HepG2 (cell line): ENCODE measurements at regions not wholly inside any gene's neighbourhood (a gene's known extent, or its start where the extent isn't known, plus 50 kb on each side); places are given as distances from the start of the nearest gene placed in this dataset.

ENCODE experiments used
- ATAC-seq: fragments of 200-7000 bp; cut with Tn5 transposase; 3 replicates; pipeline ENCODE4 v1.9.1; 2020; ENCODE audit warnings: mild to moderate bottlenecking, moderate library complexity
- BruUV-seq: library from RNA; stranded (reverse); fragments of 400-500 nt; replicated peaks from 2 replicates; lab custom pipeline; 2021; lab: Mats Ljungman, UMichigan
- CTCF ChIA-PET: fragments of 300-600 bp; formaldehyde crosslinking; extraction: SDS; loops from one replicate; lab custom pipeline; 2021; ENCODE audit warnings: low total read pairs, inconsistent platforms, low intra/inter-chr PET ratio; lab: Yijun Ruan, JAX
- POLR2A ChIA-PET: fragments of 350-600 bp; sonication (Branson Sonifier 250); formaldehyde crosslinking; loops from one replicate; lab custom pipeline; 2020; ENCODE audit warnings: antibody characterized with exemption, inconsistent platforms; lab: Yijun Ruan, JAX
- DNase-seq: peaks from one replicate; pipeline ENCODE4 v3.0.0-alpha.2; 2015; ENCODE audit warnings: low spot score
- FAIRE-seq: peaks from 3 replicates; lab custom pipeline; 2011; peaks lifted over from hg19 to GRCh38; lab: Jason Lieb, UNC
- H2AFZ ChIP-seq: one replicate; pipeline ENCODE4 v1.6.1; 2011; ENCODE audit warnings: low read length, inconsistent platforms
- H3K27ac ChIP-seq: fragments of 300-600 bp; 3 replicates; pipeline ENCODE4 v1.8.0; 2011; ENCODE audit warnings: mixed run types, mild to moderate bottlenecking, mixed read lengths, low read length, inconsistent platforms; ENCODE audit not compliant: insufficient read depth; ENCODE audit errors: extremely low read length
- H3K27me3 ChIP-seq, 2 experiments: fragments of 200-600 bp in 1 of 2; 2 replicates in 1 of 2; 3 replicates in 1 of 2; pipeline versions ENCODE4 v1.6.0 to v1.8.0; 2011; ENCODE audit warnings: low read length in 2 of 2, mild to moderate bottlenecking in 2 of 2, moderate library complexity in 2 of 2, inconsistent platforms in 1 of 2; ENCODE audit not compliant: insufficient read depth in 2 of 2, control insufficient read depth in 1 of 2
- H3K36me3 ChIP-seq, 2 experiments: fragments of 200-600 bp in 1 of 2; replicated peaks in 1 of 2; 2 replicates in 1 of 2; 3 replicates in 1 of 2; pipeline versions ENCODE4 v1.5.1 to v1.8.0; 2011; ENCODE audit warnings: low read length in 2 of 2, inconsistent platforms in 1 of 2; ENCODE audit not compliant: insufficient read depth in 2 of 2, control insufficient read depth in 1 of 2
- H3K4me1 ChIP-seq: 2 replicates; pipeline ENCODE4 v1.5.1; 2012; ENCODE audit warnings: low read length, inconsistent platforms; ENCODE audit not compliant: insufficient read depth
- H3K4me2 ChIP-seq: 2 replicates; pipeline ENCODE4 v1.6.0; 2011; ENCODE audit warnings: low read depth, low read length, inconsistent platforms
- H3K4me3 ChIP-seq, 3 experiments: fragments of 200-600 bp in 1 of 3; sonication (generic), shearing (Covaris generic) in 1 of 3; replicated peaks in 1 of 3; 2 replicates each; pipeline ENCODE4 v1.5.1; 2011 to 2016; ENCODE audit warnings: low read length in 3 of 3, inconsistent platforms in 2 of 3, low read depth in 2 of 3, mild to moderate bottlenecking in 2 of 3, control low read depth in 1 of 3, mixed read lengths in 1 of 3; ENCODE audit not compliant: insufficient read depth in 1 of 3
- H3K79me2 ChIP-seq: one replicate; pipeline ENCODE4 v1.6.1; 2011; ENCODE audit warnings: low read length, inconsistent platforms; ENCODE audit not compliant: insufficient read depth
- H3K9ac ChIP-seq: 2 replicates; pipeline ENCODE4 v1.6.0; 2011; ENCODE audit warnings: mild to moderate bottlenecking, low read depth, low read length, inconsistent platforms; ENCODE audit not compliant: insufficient read depth
- H3K9me3 ChIP-seq: 2 replicates; pipeline ENCODE4 v1.5.1; 2012; ENCODE audit warnings: mild to moderate bottlenecking, low read length
- H4K20me1 ChIP-seq: 2 replicates; pipeline ENCODE4 v1.6.0; 2011; ENCODE audit warnings: inconsistent platforms, mild to moderate bottlenecking, low read length, moderate library complexity; ENCODE audit not compliant: insufficient read depth
- GTF2F1 ChIP-seq: fragments of 150-350 bp; IDR thresholded peaks from 2 replicates; pipeline ENCODE4 v1.6.1; 2014; ENCODE audit warnings: low read length
- HOXA3 ChIP-seq: sonication (generic); formaldehyde crosslinking; IDR thresholded peaks from 2 replicates; pipeline ENCODE4 v1.5.0; 2020; ENCODE audit warnings: missing genetic modification reagents
- MAFK ChIP-seq, 2 experiments: IDR thresholded peaks in 1 of 2; conservative IDR thresholded peaks in 1 of 2; 2 replicates each; pipeline ENCODE4 v1.6.1; 2011; ENCODE audit warnings: improper control_type of control experiment in 2 of 2, low read length in 2 of 2
- NR2F1 ChIP-seq, 2 experiments: fragments of 450-650 bp in 1 of 2; formaldehyde crosslinking in 1 of 2; IDR thresholded peaks; 2 replicates each; pipeline versions ENCODE4 v1.5.0 to v1.6.1; 2016 to 2020; ENCODE audit warnings: mild to moderate bottlenecking in 1 of 2, missing compliant biosample characterization in 1 of 2, missing genetic modification reagents in 1 of 2, moderate library complexity in 1 of 2
- POLR2G ChIP-seq: fragments of 200-400 bp; formaldehyde crosslinking; IDR thresholded peaks from 2 replicates; pipeline ENCODE4 v1.6.1; 2018; ENCODE audit warnings: mild to moderate bottlenecking, low read depth, low read length, moderate library complexity
- RBFOX2 ChIP-seq: fragments of 200-400 bp; formaldehyde crosslinking; IDR thresholded peaks from 2 replicates; pipeline ENCODE4 v1.6.1; 2017; ENCODE audit warnings: low read depth, mild to moderate bottlenecking, low read length
- SATB2 ChIP-seq: sonication (generic); formaldehyde crosslinking; IDR thresholded peaks from 2 replicates; pipeline ENCODE4 v1.5.0; 2020; ENCODE audit warnings: missing genetic modification reagents
- SOX5 ChIP-seq: IDR thresholded peaks from 2 replicates; pipeline ENCODE4 v1.6.1; 2016; ENCODE audit warnings: borderline replicate concordance
- ZFP62 ChIP-seq: sonication (generic); formaldehyde crosslinking; IDR thresholded peaks from 2 replicates; pipeline ENCODE4 v1.4.0; 2020; ENCODE audit warnings: missing genetic modification reagents
- ZKSCAN5 ChIP-seq: sonication (generic); formaldehyde crosslinking; IDR thresholded peaks from 2 replicates; pipeline ENCODE4 v1.5.1; 2020; ENCODE audit warnings: mild to moderate bottlenecking, missing genetic modification reagents
- ZNF430 ChIP-seq: sonication (generic); formaldehyde crosslinking; IDR thresholded peaks from 2 replicates; pipeline ENCODE4 v1.9.0; 2021; ENCODE audit warnings: mild to moderate bottlenecking, missing genetic modification reagents
- ZNF841 ChIP-seq: sonication (generic); formaldehyde crosslinking; IDR thresholded peaks from 2 replicates; pipeline ENCODE4 v1.8.1; 2023; ENCODE audit warnings: missing genetic modification reagents, borderline replicate concordance
- ZSCAN21 ChIP-seq: sonication (generic); formaldehyde crosslinking; IDR thresholded peaks from 2 replicates; pipeline ENCODE4 v1.8.0; 2022; ENCODE audit warnings: mild to moderate bottlenecking, missing genetic modification reagents, moderate library complexity, borderline replicate concordance
- WGBS: methylation state at CpG from one replicate; pipeline ENCODE4 v1.1.6; 2017; ENCODE audit warnings: low lambda C conversion rate; 5-methylcytosine and 5-hydroxymethylcytosine counted together
- in situ Hi-C: cut with HindIII; loops from 2 replicates; pipeline ENCODE4 v1.10.0; 2017; ENCODE audit warnings: low pct_unique_long_range_greater_than_20kb; ENCODE audit not compliant: extremely low pct_ligation_motif_present
- intact Hi-C: fragments of 100-400 bp; cut with micrococcal nuclease; formaldehyde crosslinking; loops from one replicate; pipeline ENCODE4 v1.10.0; 2022; ENCODE audit not compliant: unreplicated experiment
- TF ChIP-seq, protein P1 (sequence below): IDR thresholded peaks from 2 replicates; pipeline ENCODE4 v1.4.0; 2020; ENCODE audit warnings: mild to moderate bottlenecking, missing genetic modification reagents
- TF ChIP-seq, protein P2 (sequence below), 2 experiments: sonication (generic) in 1 of 2; formaldehyde crosslinking in 1 of 2; IDR thresholded peaks; 2 replicates each; pipeline versions ENCODE4 v1.4.0 to v1.6.1; 2018 to 2020; ENCODE audit warnings: missing genetic modification reagents in 2 of 2, borderline replicate concordance in 1 of 2, low read depth in 1 of 2, mild to moderate bottlenecking in 1 of 2, missing biosample characterization in 1 of 2
- TF ChIP-seq, protein P3 (sequence below): sonication (generic); formaldehyde crosslinking; IDR thresholded peaks from 2 replicates; pipeline ENCODE4 v1.8.1; 2022; ENCODE audit warnings: low read depth, mild to moderate bottlenecking, missing genetic modification reagents

- H3K4me3 ChIP-seq = no peak overlapping the region
- no peak for DNase-seq
- ChIA-PET CTCF (no interaction called here), POLR2A (no interaction called here)
- H3K4me1 ChIP-seq = no peaks in the 10 kb centered on the region
- no peak for ATAC-seq
- H3K27ac ChIP-seq = no peak overlapping the region
- in situ Hi-C loops = no loop called here
- H2AFZ ChIP-seq = no peak overlapping the region
- H3K36me3 ChIP-seq = no peaks in the 10 kb centered on the region
- H3K4me2 ChIP-seq = no peak overlapping the region
- H3K9me3 ChIP-seq = peaks cover 23% of the 10 kb centered on the region; the same call in 1 of the 2 replicates
- no peaks in the 10 kb centered on the region for H3K79me2 ChIP-seq
- H4K20me1 ChIP-seq = no peaks in the 10 kb centered on the region
- no peak overlapping the region for H3K9ac ChIP-seq
- no TSS peak for BruUV-seq
- no peaks in the 10 kb centered on the region for H3K27me3 ChIP-seq
- no CpG with 5 or more reads among the region's 5 CpGs for WGBS
- no peak for FAIRE-seq
- intact Hi-C loops = no loop called here
- TF ChIP-seq NR2F1 (CRISPR knock-in tag; IDR thresholded peaks at IDR 0.05) (no peak), ZSCAN21 (CRISPR knock-in tag) (no peak), ZNF430 (CRISPR knock-in tag) (no peak), SOX5 (no peak), POLR2G (no peak), HOXA3 (CRISPR knock-in tag) (no peak), RBFOX2 (no peak), MAFK (conservative IDR thresholded peaks at IDR 0.05 in 1 of 2, IDR thresholded peaks at IDR 0.05 in 1 of 2; ENCODE audit: low read length in 2 of 2) (no peak), ZNF841 (CRISPR knock-in tag) (no peak), ZKSCAN5 (CRISPR knock-in tag) (no peak), SATB2 (CRISPR knock-in tag) (no peak), GTF2F1 (no peak), ZFP62 (CRISPR knock-in tag) (no peak)
- TF ChIP-seq, protein P1, sequence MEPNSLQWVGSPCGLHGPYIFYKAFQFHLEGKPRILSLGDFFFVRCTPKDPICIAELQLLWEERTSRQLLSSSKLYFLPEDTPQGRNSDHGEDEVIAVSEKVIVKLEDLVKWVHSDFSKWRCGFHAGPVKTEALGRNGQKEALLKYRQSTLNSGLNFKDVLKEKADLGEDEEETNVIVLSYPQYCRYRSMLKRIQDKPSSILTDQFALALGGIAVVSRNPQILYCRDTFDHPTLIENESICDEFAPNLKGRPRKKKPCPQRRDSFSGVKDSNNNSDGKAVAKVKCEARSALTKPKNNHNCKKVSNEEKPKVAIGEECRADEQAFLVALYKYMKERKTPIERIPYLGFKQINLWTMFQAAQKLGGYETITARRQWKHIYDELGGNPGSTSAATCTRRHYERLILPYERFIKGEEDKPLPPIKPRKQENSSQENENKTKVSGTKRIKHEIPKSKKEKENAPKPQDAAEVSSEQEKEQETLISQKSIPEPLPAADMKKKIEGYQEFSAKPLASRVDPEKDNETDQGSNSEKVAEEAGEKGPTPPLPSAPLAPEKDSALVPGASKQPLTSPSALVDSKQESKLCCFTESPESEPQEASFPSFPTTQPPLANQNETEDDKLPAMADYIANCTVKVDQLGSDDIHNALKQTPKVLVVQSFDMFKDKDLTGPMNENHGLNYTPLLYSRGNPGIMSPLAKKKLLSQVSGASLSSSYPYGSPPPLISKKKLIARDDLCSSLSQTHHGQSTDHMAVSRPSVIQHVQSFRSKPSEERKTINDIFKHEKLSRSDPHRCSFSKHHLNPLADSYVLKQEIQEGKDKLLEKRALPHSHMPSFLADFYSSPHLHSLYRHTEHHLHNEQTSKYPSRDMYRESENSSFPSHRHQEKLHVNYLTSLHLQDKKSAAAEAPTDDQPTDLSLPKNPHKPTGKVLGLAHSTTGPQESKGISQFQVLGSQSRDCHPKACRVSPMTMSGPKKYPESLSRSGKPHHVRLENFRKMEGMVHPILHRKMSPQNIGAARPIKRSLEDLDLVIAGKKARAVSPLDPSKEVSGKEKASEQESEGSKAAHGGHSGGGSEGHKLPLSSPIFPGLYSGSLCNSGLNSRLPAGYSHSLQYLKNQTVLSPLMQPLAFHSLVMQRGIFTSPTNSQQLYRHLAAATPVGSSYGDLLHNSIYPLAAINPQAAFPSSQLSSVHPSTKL (CRISPR knock-in tag) = no peak
- TF ChIP-seq, protein P2, sequence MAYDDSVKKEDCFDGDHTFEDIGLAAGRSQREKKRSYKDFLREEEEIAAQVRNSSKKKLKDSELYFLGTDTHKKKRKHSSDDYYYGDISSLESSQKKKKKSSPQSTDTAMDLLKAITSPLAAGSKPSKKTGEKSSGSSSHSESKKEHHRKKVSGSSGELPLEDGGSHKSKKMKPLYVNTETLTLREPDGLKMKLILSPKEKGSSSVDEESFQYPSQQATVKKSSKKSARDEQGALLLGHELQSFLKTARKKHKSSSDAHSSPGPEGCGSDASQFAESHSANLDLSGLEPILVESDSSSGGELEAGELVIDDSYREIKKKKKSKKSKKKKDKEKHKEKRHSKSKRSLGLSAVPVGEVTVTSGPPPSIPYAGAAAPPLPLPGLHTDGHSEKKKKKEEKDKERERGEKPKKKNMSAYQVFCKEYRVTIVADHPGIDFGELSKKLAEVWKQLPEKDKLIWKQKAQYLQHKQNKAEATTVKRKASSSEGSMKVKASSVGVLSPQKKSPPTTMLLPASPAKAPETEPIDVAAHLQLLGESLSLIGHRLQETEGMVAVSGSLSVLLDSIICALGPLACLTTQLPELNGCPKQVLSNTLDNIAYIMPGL (CRISPR knock-in tag; IDR thresholded peaks at IDR 0.05; ENCODE audit: borderline replicate concordance in 1 of 2, low read depth in 1 of 2) = no peak
- TF ChIP-seq, protein P3, sequence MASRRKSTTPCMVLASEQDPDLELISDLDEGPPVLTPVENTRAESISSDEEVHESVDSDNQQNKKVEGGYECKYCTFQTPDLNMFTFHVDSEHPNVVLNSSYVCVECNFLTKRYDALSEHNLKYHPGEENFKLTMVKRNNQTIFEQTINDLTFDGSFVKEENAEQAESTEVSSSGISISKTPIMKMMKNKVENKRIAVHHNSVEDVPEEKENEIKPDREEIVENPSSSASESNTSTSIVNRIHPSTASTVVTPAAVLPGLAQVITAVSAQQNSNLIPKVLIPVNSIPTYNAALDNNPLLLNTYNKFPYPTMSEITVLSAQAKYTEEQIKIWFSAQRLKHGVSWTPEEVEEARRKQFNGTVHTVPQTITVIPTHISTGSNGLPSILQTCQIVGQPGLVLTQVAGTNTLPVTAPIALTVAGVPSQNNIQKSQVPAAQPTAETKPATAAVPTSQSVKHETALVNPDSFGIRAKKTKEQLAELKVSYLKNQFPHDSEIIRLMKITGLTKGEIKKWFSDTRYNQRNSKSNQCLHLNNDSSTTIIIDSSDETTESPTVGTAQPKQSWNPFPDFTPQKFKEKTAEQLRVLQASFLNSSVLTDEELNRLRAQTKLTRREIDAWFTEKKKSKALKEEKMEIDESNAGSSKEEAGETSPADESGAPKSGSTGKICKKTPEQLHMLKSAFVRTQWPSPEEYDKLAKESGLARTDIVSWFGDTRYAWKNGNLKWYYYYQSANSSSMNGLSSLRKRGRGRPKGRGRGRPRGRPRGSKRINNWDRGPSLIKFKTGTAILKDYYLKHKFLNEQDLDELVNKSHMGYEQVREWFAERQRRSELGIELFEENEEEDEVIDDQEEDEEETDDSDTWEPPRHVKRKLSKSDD (CRISPR knock-in tag) = no peak
Observed at GRCh38 chrX:91066104-91066503, 368.5 kb upstream of the PABPC5 start.
